ENCODE measurements at regions not wholly inside any gene's neighbourhood (a gene's known extent, or its start where the extent isn't known, plus 50 kb on each side); places are given as distances from the start of the nearest gene placed in this dataset.

DNA sequence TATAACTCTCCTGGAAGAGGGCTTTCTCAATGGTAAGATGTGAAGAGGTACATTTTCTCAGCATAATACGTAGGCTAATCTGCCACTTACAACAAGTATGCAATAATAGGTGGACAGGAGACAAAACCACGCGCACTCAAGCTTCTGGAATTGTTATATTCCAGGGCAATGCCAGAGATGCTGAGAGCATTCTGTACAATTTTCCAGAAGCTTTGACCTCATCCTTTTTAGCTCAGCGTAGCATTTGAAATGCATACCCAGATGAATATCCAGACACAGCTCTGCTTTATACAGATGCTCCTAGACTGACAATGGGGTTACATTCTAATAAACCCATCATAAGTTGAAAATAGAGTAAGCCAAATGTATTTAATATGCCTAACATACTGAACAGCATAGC lies 1492.4 kb upstream of the FLRT2 start:
- no peaks in the 10 kb centered on the region for H3K27me3 ChIP-seq (ENCODE audit: control insufficient read depth in 2 of 2, insufficient read depth in 2 of 2, low read length in 2 of 2)
- no peaks in the 10 kb centered on the region for H3K4me1 ChIP-seq (ENCODE audit: control insufficient read depth in 1 of 2, insufficient read depth in 2 of 2, low read length in 2 of 2)
- Mint-ChIP-seq H3K9me3 (peaks cover 0 to 10% (median 0%) of the 10 kb centered on the region in 7 donors), H3K27ac (no peak overlapping the region), H3K4me1 (peaks cover 10% of the 10 kb centered on the region), H3K36me3 (no peaks in the 10 kb centered on the region), H3K27me3 (ENCODE audit: low read depth in 3 of 3) (no peaks in the 10 kb centered on the region), H3K4me3 (no peak overlapping the region)
- H3K79me2 ChIP-seq (ENCODE audit: insufficient read depth, low read length): no peaks in the 10 kb centered on the region
- H3K27ac ChIP-seq (ENCODE audit: low read depth in 1 of 2, low read length in 2 of 2): no peak overlapping the region
- H4K20me1 ChIP-seq (ENCODE audit: insufficient read depth, low read length): no peaks in the 10 kb centered on the region
- no peaks in the 10 kb centered on the region for H3K36me3 ChIP-seq (replicated peaks in 1 of 2; ENCODE audit: control insufficient read depth in 1 of 2, insufficient read depth in 2 of 2, low read length in 2 of 2)
- H3K9me3 ChIP-seq (replicated peaks in 1 of 2; ENCODE audit: control insufficient read depth in 1 of 2, insufficient read depth in 1 of 2, low read length in 2 of 2): no peaks in the 10 kb centered on the region
- no peak for DNase-seq
- no peak overlapping the region for H3K9ac ChIP-seq (ENCODE audit: insufficient read depth, low read length, poor library complexity, severe bottlenecking)
- H3K4me2 ChIP-seq (replicated peaks; ENCODE audit: extremely low read depth, low read length, poor library complexity, severe bottlenecking): no peak overlapping the region
- no peak overlapping the region for H3K4me3 ChIP-seq (replicated peaks in 1 of 3; ENCODE audit: low read depth in 2 of 3, low read length in 3 of 3)
- intact Hi-C loops (cut with micrococcal nuclease): no loop called here
- TF ChIP-seq, protein P1, sequence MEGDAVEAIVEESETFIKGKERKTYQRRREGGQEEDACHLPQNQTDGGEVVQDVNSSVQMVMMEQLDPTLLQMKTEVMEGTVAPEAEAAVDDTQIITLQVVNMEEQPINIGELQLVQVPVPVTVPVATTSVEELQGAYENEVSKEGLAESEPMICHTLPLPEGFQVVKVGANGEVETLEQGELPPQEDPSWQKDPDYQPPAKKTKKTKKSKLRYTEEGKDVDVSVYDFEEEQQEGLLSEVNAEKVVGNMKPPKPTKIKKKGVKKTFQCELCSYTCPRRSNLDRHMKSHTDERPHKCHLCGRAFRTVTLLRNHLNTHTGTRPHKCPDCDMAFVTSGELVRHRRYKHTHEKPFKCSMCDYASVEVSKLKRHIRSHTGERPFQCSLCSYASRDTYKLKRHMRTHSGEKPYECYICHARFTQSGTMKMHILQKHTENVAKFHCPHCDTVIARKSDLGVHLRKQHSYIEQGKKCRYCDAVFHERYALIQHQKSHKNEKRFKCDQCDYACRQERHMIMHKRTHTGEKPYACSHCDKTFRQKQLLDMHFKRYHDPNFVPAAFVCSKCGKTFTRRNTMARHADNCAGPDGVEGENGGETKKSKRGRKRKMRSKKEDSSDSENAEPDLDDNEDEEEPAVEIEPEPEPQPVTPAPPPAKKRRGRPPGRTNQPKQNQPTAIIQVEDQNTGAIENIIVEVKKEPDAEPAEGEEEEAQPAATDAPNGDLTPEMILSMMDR (IDR thresholded peaks at IDR 0.05): no peak
- WGBS (ENCODE audit: insufficient coverage): 88% methylated on average over 3 of the region's 4 CpGs
- H2AFZ ChIP-seq (ENCODE audit: insufficient read depth, low read depth, low read length, poor library complexity, severe bottlenecking): no peak overlapping the region

DNA sequence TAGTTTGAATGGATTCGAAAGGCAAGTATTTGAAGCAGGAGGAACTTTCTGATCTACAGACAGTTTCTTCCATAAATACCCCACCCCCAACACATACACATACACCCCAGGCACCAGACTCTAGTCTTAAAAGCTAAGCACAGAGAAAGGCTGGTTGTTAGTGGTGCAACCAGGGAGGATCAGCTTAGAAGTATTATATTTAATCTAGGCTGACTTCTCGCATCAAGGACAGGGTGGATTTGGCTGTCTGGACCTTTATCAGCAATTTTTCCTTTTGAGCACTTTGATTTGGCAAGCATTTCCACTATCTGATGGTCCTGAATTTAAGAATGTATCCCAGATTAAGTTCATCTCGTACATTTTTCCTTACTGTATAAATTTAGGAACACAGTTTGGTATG lies 1489.8 kb upstream of the FLRT2 start:
- no peaks in the 10 kb centered on the region for H3K36me3 Mint-ChIP-seq
- Histone ChIP-seq H3K27ac (ENCODE audit: low read depth in 1 of 2, low read length in 2 of 2) (no peak overlapping the region), H3K36me3 (replicated peaks in 1 of 2; ENCODE audit: control insufficient read depth in 1 of 2, insufficient read depth in 2 of 2, low read length in 2 of 2) (no peaks in the 10 kb centered on the region), H3K4me2 (replicated peaks; ENCODE audit: extremely low read depth, low read length, poor library complexity, severe bottlenecking) (no peak overlapping the region), H3K27me3 (ENCODE audit: control insufficient read depth in 2 of 2, insufficient read depth in 2 of 2, low read length in 2 of 2) (no peaks in the 10 kb centered on the region), H3K4me3 (replicated peaks in 1 of 3; ENCODE audit: low read depth in 2 of 3, low read length in 3 of 3) (no peak overlapping the region), H2AFZ (ENCODE audit: insufficient read depth, low read depth, low read length, poor library complexity, severe bottlenecking) (no peak overlapping the region), H4K20me1 (ENCODE audit: insufficient read depth, low read length) (no peaks in the 10 kb centered on the region), H3K9ac (ENCODE audit: insufficient read depth, low read length, poor library complexity, severe bottlenecking) (no peak overlapping the region), H3K79me2 (ENCODE audit: insufficient read depth, low read length) (no peaks in the 10 kb centered on the region), H3K9me3 (replicated peaks in 1 of 2; ENCODE audit: control insufficient read depth in 1 of 2, insufficient read depth in 1 of 2, low read length in 2 of 2) (no peaks in the 10 kb centered on the region), H3K4me1 (ENCODE audit: control insufficient read depth in 1 of 2, insufficient read depth in 2 of 2, low read length in 2 of 2) (no peaks in the 10 kb centered on the region)
- WGBS (ENCODE audit: insufficient coverage): 88% methylated on average over 1 of the region's 3 CpGs
- DNase-seq: no peak
- H3K27me3 Mint-ChIP-seq (ENCODE audit: low read depth in 3 of 3): peaks cover 0 to 2% (median 0%) of the 10 kb centered on the region in 3 donors
- peaks cover 10% of the 10 kb centered on the region for H3K4me1 Mint-ChIP-seq
- TF ChIP-seq, protein P1 (IDR thresholded peaks at IDR 0.05): no peak
- intact Hi-C loops (cut with micrococcal nuclease): no loop called here
- no peak overlapping the region for H3K4me3 Mint-ChIP-seq
- no peak overlapping the region for H3K27ac Mint-ChIP-seq
- peaks cover 0 to 10% (median 2%) of the 10 kb centered on the region in 7 donors for H3K9me3 Mint-ChIP-seq

Measured in CD14-positive monocyte (primary cell).